Vagina (tissue), 2 donors: ENCODE measurements at regions not wholly inside any gene's neighbourhood (a gene's known extent, or its start where the extent isn't known, plus 50 kb on each side); places are given as distances from the start of the nearest gene placed in this dataset.

ENCODE experiments used
- DNase-seq, 2 donors: peaks; one replicate each; pipeline ENCODE4 v3.0.0-alpha.2; 2017; ENCODE audit errors: extremely low spot score in 2 of 2
- H3K27ac ChIP-seq: fragments of 200-600 bp; sonication (generic); one replicate; pipeline ENCODE4 v1.5.1; 2019
- H3K27me3 ChIP-seq: fragments of 200-600 bp; sonication (generic); one replicate; pipeline ENCODE4 v1.5.1; 2019
- H3K36me3 ChIP-seq, 2 donors: fragments of 200-600 bp; sonication (generic); one replicate each; pipeline ENCODE4 v1.5.1; 2017 to 2019
- H3K4me1 ChIP-seq: fragments of 200-600 bp; sonication (generic); one replicate; pipeline ENCODE4 v1.5.1; 2019
- H3K4me3 ChIP-seq, 2 donors: fragments of 200-600 bp; sonication (generic); 1 replicate in 1 of 2; 2 replicates in 1 of 2; pipeline ENCODE4 v1.5.1; 2016 to 2019
- H3K9me3 ChIP-seq: fragments of 200-600 bp; sonication (generic); one replicate; pipeline ENCODE4 v1.5.1; 2019
- CTCF ChIP-seq, 3 experiments: fragments of 450-650 bp in 2 of 3; fragments of 200-600 bp in 1 of 3; sonication (generic) in 1 of 3; IDR thresholded peaks; one replicate each; pipeline ENCODE4 v1.5.1; 2017 to 2019; ENCODE audit warnings: antibody characterized with exemption in 3 of 3, mild to moderate bottlenecking in 2 of 3, moderate library complexity in 2 of 3
- POLR2A ChIP-seq, 2 donors: fragments of 450-650 bp; IDR thresholded peaks; one replicate each; pipeline ENCODE4 v1.6.1; 2017; ENCODE audit warnings: antibody characterized with exemption in 2 of 2, mild to moderate bottlenecking in 2 of 2, moderate library complexity in 2 of 2
- POLR2AphosphoS5 ChIP-seq, 2 donors: sonication (generic); formaldehyde crosslinking; IDR thresholded peaks; one replicate each; pipeline ENCODE4 v1.9.0; 2017; ENCODE audit warnings: antibody characterized with exemption in 2 of 2, mild to moderate bottlenecking in 2 of 2, low read depth in 1 of 2; ENCODE audit not compliant: insufficient read depth in 1 of 2
- intact Hi-C: fragments of 100-400 bp; cut with DNase I; formaldehyde crosslinking; loops from one replicate; pipeline ENCODE4 v1.15.1; 2023

GRCh38 chr10:84891631-84892030 is 563.2 kb downstream of the CCSER2 start:
- Histone ChIP-seq H3K4me3 (no peak overlapping the region), H3K4me1 (no peaks in the 10 kb centered on the region), H3K36me3 (no peaks in the 10 kb centered on the region), H3K27ac (no peak overlapping the region), H3K27me3 (no peaks in the 10 kb centered on the region), H3K9me3 (no peaks in the 10 kb centered on the region)
- DNase-seq: no peak
- no peak for TF ChIP-seq CTCF (IDR thresholded peaks at IDR 0.05)
- TF ChIP-seq POLR2AphosphoS5 (IDR thresholded peaks at IDR 0.05; ENCODE audit: insufficient read depth in 1 of 2, low read depth in 1 of 2): no peak
- no peak for TF ChIP-seq POLR2A (IDR thresholded peaks at IDR 0.05)
- intact Hi-C loops: no loop called here

DNA sequence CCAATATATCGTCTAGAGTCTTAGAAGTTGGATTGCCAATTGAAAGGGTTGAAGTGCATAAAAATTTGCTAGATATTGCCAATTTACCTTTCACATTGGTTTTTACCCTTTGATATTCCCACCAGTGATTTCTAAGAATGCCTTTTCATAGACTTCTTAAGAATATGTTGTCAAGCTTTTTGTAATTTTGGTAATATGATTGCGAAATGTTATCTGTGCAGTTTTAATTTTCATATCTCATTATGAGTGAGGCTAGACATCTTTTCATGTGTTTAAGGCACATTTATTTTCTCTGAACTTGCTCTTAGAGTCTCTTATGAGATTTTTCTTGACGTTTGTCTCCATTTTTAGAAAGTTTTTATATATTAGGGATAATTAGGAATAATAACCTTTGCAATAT is 567.2 kb downstream of the CCSER2 start:
- no peaks in the 10 kb centered on the region for H3K36me3 ChIP-seq
- no peaks in the 10 kb centered on the region for H3K4me1 ChIP-seq
- no peak for TF ChIP-seq POLR2A (IDR thresholded peaks at IDR 0.05)
- no peak for TF ChIP-seq CTCF (IDR thresholded peaks at IDR 0.05)
- TF ChIP-seq POLR2AphosphoS5 (IDR thresholded peaks at IDR 0.05; ENCODE audit: insufficient read depth in 1 of 2, low read depth in 1 of 2): no peak
- intact Hi-C loops: no loop called here
- H3K27me3 ChIP-seq: no peaks in the 10 kb centered on the region
- DNase-seq: no peak
- H3K27ac ChIP-seq: no peak overlapping the region
- H3K9me3 ChIP-seq: no peaks in the 10 kb centered on the region
- no peak overlapping the region for H3K4me3 ChIP-seq

- TF ChIP-seq POLR2A (IDR thresholded peaks at IDR 0.05): no peak
- TF ChIP-seq CTCF (IDR thresholded peaks at IDR 0.05): no peak
- no peak for TF ChIP-seq POLR2AphosphoS5 (IDR thresholded peaks at IDR 0.05; ENCODE audit: insufficient read depth in 1 of 2, low read depth in 1 of 2)
- H3K27me3 ChIP-seq: no peaks in the 10 kb centered on the region
- no peaks in the 10 kb centered on the region for H3K36me3 ChIP-seq
- no peak overlapping the region for H3K4me3 ChIP-seq
- no peaks in the 10 kb centered on the region for H3K9me3 ChIP-seq
- no peak for DNase-seq
- no peaks in the 10 kb centered on the region for H3K4me1 ChIP-seq
- H3K27ac ChIP-seq: no peak overlapping the region
- intact Hi-C loops: no loop called here
These were observed 568.5 kb downstream of the CCSER2 start for GRCh38 chr10:84896909-84897308.

- intact Hi-C loops: no loop called here
- Histone ChIP-seq H3K27ac (no peak overlapping the region), H3K27me3 (no peaks in the 10 kb centered on the region), H3K4me1 (no peaks in the 10 kb centered on the region), H3K9me3 (no peaks in the 10 kb centered on the region), H3K4me3 (no peak overlapping the region), H3K36me3 (no peaks in the 10 kb centered on the region)
- DNase-seq: no peak
- TF ChIP-seq POLR2A (IDR thresholded peaks at IDR 0.05) (no peak), CTCF (IDR thresholded peaks at IDR 0.05) (no peak), POLR2AphosphoS5 (IDR thresholded peaks at IDR 0.05; ENCODE audit: insufficient read depth in 1 of 2, low read depth in 1 of 2) (no peak)
These were observed 570.9 kb downstream of the CCSER2 start for GRCh38 chr10:84899268-84899667.

GRCh38 chr10:84900141-84900540 is 571.8 kb downstream of the CCSER2 start:
- TF ChIP-seq CTCF (IDR thresholded peaks at IDR 0.05): no peak
- H3K27ac ChIP-seq: no peak overlapping the region
- H3K4me3 ChIP-seq: no peak overlapping the region
- DNase-seq: no peak
- H3K27me3 ChIP-seq: no peaks in the 10 kb centered on the region
- no peaks in the 10 kb centered on the region for H3K9me3 ChIP-seq
- H3K36me3 ChIP-seq: no peaks in the 10 kb centered on the region
- intact Hi-C loops: no loop called here
- H3K4me1 ChIP-seq: no peaks in the 10 kb centered on the region
